SK-N-SH (cell line): ENCODE measurements at regions not wholly inside any gene's neighbourhood (a gene's known extent, or its start where the extent isn't known, plus 50 kb on each side); places are given as distances from the start of the nearest gene placed in this dataset.
A peak's percentile ranks its signal among the peaks of the same experiment; 100 is the strongest.

Experiments
- CTCF ChIA-PET: fragments of 300-600, 350-600 bp; formaldehyde crosslinking; extraction: SDS; loops from one replicate; lab custom pipeline; 2021; lab: Yijun Ruan, JAX
- POLR2A ChIA-PET: fragments of 350-600 bp; sonication (Branson Sonifier 250); formaldehyde crosslinking; extraction: SDS; loops from one replicate; lab custom pipeline; 2020; ENCODE audit warnings: antibody characterized with exemption, inconsistent platforms; lab: Yijun Ruan, JAX
- DNase-seq: peaks from one replicate; pipeline ENCODE4 v3.0.0; 2012
- H2AFZ ChIP-seq: fragments of 200-600 bp; sonication (generic); 2 replicates; pipeline ENCODE4 v1.8.1; 2016; ENCODE audit warnings: antibody characterized with exemption, mild to moderate bottlenecking, low read depth
- H3F3A ChIP-seq: fragments of 200-600 bp; sonication (generic); replicated peaks from 2 replicates; pipeline ENCODE3; 2016; ENCODE audit warnings: antibody characterized with exemption, mild to moderate bottlenecking; ENCODE audit not compliant: insufficient read depth
- H3K27ac ChIP-seq, 2 experiments: fragments of 200-500 bp in 1 of 2; fragments of 200-600 bp in 1 of 2; sonication (Bioruptor generic) in 1 of 2; sonication (generic), shearing (Covaris generic) in 1 of 2; 2 replicates each; pipeline versions ENCODE4 v1.5.1 to v1.6.1; 2014 to 2016; ENCODE audit warnings: low read depth in 2 of 2, inconsistent platforms in 1 of 2, low read length in 1 of 2, mild to moderate bottlenecking in 1 of 2, mixed read lengths in 1 of 2
- H3K27me3 ChIP-seq: fragments of 200-600 bp; sonication (generic), shearing (Covaris generic); 2 replicates; pipeline ENCODE4 v1.6.1; 2016; ENCODE audit warnings: mixed run types; ENCODE audit not compliant: insufficient read depth
- H3K36me3 ChIP-seq, 2 experiments: fragments of 200-500 bp in 1 of 2; fragments of 200-600 bp in 1 of 2; sonication (Bioruptor generic) in 1 of 2; sonication (generic) in 1 of 2; replicated peaks in 1 of 2; 2 replicates each; pipeline versions ENCODE3 to v1.5.1; 2014 to 2016; ENCODE audit warnings: low read length in 1 of 2, mild to moderate bottlenecking in 1 of 2; ENCODE audit not compliant: insufficient read depth in 2 of 2, control insufficient read depth in 1 of 2
- H3K4me1 ChIP-seq, 2 experiments: fragments of 200-500 bp in 1 of 2; fragments of 200-600 bp in 1 of 2; sonication (Bioruptor generic) in 1 of 2; sonication (generic), shearing (Covaris generic) in 1 of 2; 2 replicates each; pipeline versions ENCODE4 v1.5.1 to v1.6.1; 2014 to 2016; ENCODE audit warnings: low read depth in 1 of 2, low read length in 1 of 2, mixed run types in 1 of 2; ENCODE audit not compliant: insufficient read depth in 2 of 2, control insufficient read depth in 1 of 2
- H3K4me2 ChIP-seq: fragments of 200-600 bp; sonication (generic), shearing (Covaris generic); 2 replicates; pipeline ENCODE4 v1.6.1; 2017; ENCODE audit warnings: mixed run types
- H3K4me3 ChIP-seq, 2 experiments: fragments of 200-500 bp in 1 of 2; fragments of 200-600 bp in 1 of 2; sonication (Bioruptor generic) in 1 of 2; sonication (generic), shearing (Covaris generic) in 1 of 2; 2 replicates each; pipeline versions ENCODE4 v1.5.1 to v1.8.1; 2014 to 2016; ENCODE audit warnings: low read depth in 2 of 2, inconsistent platforms in 1 of 2, low read length in 1 of 2, mild to moderate bottlenecking in 1 of 2, mixed read lengths in 1 of 2, moderate library complexity in 1 of 2
- H3K79me2 ChIP-seq: fragments of 200-600 bp; sonication (generic); 2 replicates; pipeline ENCODE4 v1.8.1; 2017; ENCODE audit warnings: mild to moderate bottlenecking; ENCODE audit not compliant: insufficient read depth
- H3K9ac ChIP-seq: fragments of 200-600 bp; sonication (generic); 2 replicates; pipeline ENCODE4 v1.6.1; 2017; ENCODE audit warnings: mixed run types
- H3K9me2 ChIP-seq: fragments of 200-600 bp; sonication (generic); 2 replicates; pipeline ENCODE4 v1.6.1; 2017; ENCODE audit warnings: mixed run types
- H3K9me3 ChIP-seq: fragments of 200-600 bp; sonication (generic); 2 replicates; pipeline ENCODE4 v1.6.1; 2017; ENCODE audit warnings: mixed run types, mild to moderate bottlenecking, moderate library complexity
- H4K20me1 ChIP-seq: fragments of 200-600 bp; sonication (generic); 2 replicates; pipeline ENCODE4 v1.6.1; 2017; ENCODE audit warnings: mild to moderate bottlenecking, mixed run types; ENCODE audit not compliant: insufficient read depth
- ELF1 ChIP-seq: IDR thresholded peaks from 2 replicates; pipeline ENCODE4 v1.4.0; 2012
- GABPA ChIP-seq: IDR thresholded peaks from 2 replicates; pipeline ENCODE4 v1.4.0; 2012; ENCODE audit warnings: low read depth, mild to moderate bottlenecking
- MEF2A ChIP-seq: IDR thresholded peaks from 2 replicates; pipeline ENCODE4 v1.4.0; 2012; ENCODE audit warnings: low read depth, borderline replicate concordance
- PBX3 ChIP-seq: IDR thresholded peaks from 2 replicates; pipeline ENCODE4; 2012
- POLR2AphosphoS5 ChIP-seq: IDR thresholded peaks from 2 replicates; pipeline ENCODE4 v1.6.1; 2012; ENCODE audit warnings: low read depth, low read length
- SIN3A ChIP-seq: IDR thresholded peaks from 2 replicates; pipeline ENCODE4 v1.6.1; 2012; ENCODE audit warnings: low read depth, mild to moderate bottlenecking, low read length, moderate library complexity, borderline replicate concordance
- TCF12 ChIP-seq: IDR thresholded peaks from 2 replicates; pipeline ENCODE4 v1.4.0; 2012
- YY1 ChIP-seq: IDR thresholded peaks from 2 replicates; pipeline ENCODE4 v1.4.0; 2012; ENCODE audit warnings: low read depth, mild to moderate bottlenecking
- WGBS: methylation state at CpG from one replicate; pipeline ENCODE4 v1.1.6; 2017; ENCODE audit warnings: low lambda C conversion rate; 5-methylcytosine and 5-hydroxymethylcytosine counted together

GRCh38 chr1:170313306-170313705 lies 167.5 kb downstream of the NTMT2 start:
- Histone ChIP-seq H3K27me3 (no peaks in the 10 kb centered on the region), H2AFZ (no peak overlapping the region), H3K36me3 (no peaks in the 10 kb centered on the region), H3K9me3 (no peaks in the 10 kb centered on the region), H3K27ac (peak overlapping the region in 1 of 2 experiments; percentile 16; a peak in 2 of 4 replicates), H4K20me1 (no peaks in the 10 kb centered on the region), H3K9me2 (no peaks in the 10 kb centered on the region), H3K9ac (no peak overlapping the region), H3K4me1 (peaks cover 10 to 22% of the 10 kb centered on the region in 2 experiments; a peak in 3 of 4 replicates), H3K4me2 (no peak overlapping the region), H3K4me3 (no peak overlapping the region), H3F3A (peaks cover 25% of the 10 kb centered on the region), H3K79me2 (no peaks in the 10 kb centered on the region)
- 45% methylated on average over 3 of the region's 3 CpGs for WGBS
- ChIA-PET CTCF (no interaction called here), POLR2A (no interaction called here)
- TF ChIP-seq TCF12 (no peak), ELF1 (no peak), PBX3 (no peak), POLR2AphosphoS5 (no peak)
- no peak for DNase-seq

- Histone ChIP-seq H3K9me3 (no peaks in the 10 kb centered on the region), H3K4me1 (peaks cover 0 to 20% of the 10 kb centered on the region in 2 experiments; a peak in 2 of 4 replicates), H3K9ac (no peak overlapping the region), H3K4me3 (no peak overlapping the region), H3K4me2 (no peak overlapping the region), H3K9me2 (no peaks in the 10 kb centered on the region), H3F3A (peaks cover 16% of the 10 kb centered on the region), H4K20me1 (no peaks in the 10 kb centered on the region), H2AFZ (no peak overlapping the region), H3K27ac (no peak overlapping the region), H3K27me3 (no peaks in the 10 kb centered on the region), H3K36me3 (no peaks in the 10 kb centered on the region), H3K79me2 (no peaks in the 10 kb centered on the region)
- no peak for DNase-seq
- POLR2A ChIA-PET = no interaction called here
- 71% methylated on average over 5 of the region's 5 CpGs for WGBS
- CTCF ChIA-PET = no interaction called here
- TF ChIP-seq MEF2A = no peak
- no peak for TF ChIP-seq GABPA
- TF ChIP-seq YY1 = no peak
These were observed 170.5 kb downstream of the NTMT2 start for GRCh38 chr1:170316270-170316669.

- H3K79me2 ChIP-seq = no peaks in the 10 kb centered on the region
- 32% methylated on average over 1 of the region's 1 CpG for WGBS
- H4K20me1 ChIP-seq = no peaks in the 10 kb centered on the region
- H3K4me3 ChIP-seq = no peak overlapping the region
- DNase-seq = no peak
- H3F3A ChIP-seq = peaks cover 10% of the 10 kb centered on the region
- H2AFZ ChIP-seq = no peak overlapping the region
- no peaks in the 10 kb centered on the region for H3K9me3 ChIP-seq
- H3K27me3 ChIP-seq = no peaks in the 10 kb centered on the region
- H3K9me2 ChIP-seq = no peaks in the 10 kb centered on the region
- peak overlapping the region in 1 of 2 experiments; percentile 22; a peak in 1 of 4 replicates for H3K27ac ChIP-seq
- H3K4me2 ChIP-seq = no peak overlapping the region
- POLR2A ChIA-PET = no interaction called here
- H3K9ac ChIP-seq = no peak overlapping the region
- H3K4me1 ChIP-seq = peaks cover 0 to 7% of the 10 kb centered on the region in 2 experiments; a peak in 2 of 4 replicates
- no peaks in the 10 kb centered on the region for H3K36me3 ChIP-seq
- CTCF ChIA-PET = interaction anchor here (1.3 kb wide), 1 partner anchor 389 kb away, joined by 3 read pairs; no protein-coding TSS in a partner anchor
- TF ChIP-seq GABPA = no peak
- no peak for TF ChIP-seq SIN3A
- TF ChIP-seq, all 33 proteins: peak for 0
These were observed 172.4 kb downstream of the NTMT2 start for GRCh38 chr1:170318141-170318540.
